Tibial artery (tissue), 4 donors: ENCODE measurements at regions not wholly inside any gene's neighbourhood (a gene's known extent, or its start where the extent isn't known, plus 50 kb on each side); places are given as distances from the start of the nearest gene placed in this dataset.
"Not testable (repeated sequence)": the region's sequence is repeated elsewhere in the genome, so short reads cannot be mapped to it uniquely, and the experiment has no call there.

ENCODE experiments used
- DNase-seq, 2 donors: peaks; one replicate each; pipeline ENCODE4 v3.0.0-alpha.2; 2019
- H3K27ac ChIP-seq, 2 donors: fragments of 200-600 bp; sonication (generic) in 1 of 2; 1 replicate in 1 of 2; 2 replicates in 1 of 2; pipeline ENCODE4 v1.5.1; 2018 to 2019; ENCODE audit warnings: mild to moderate bottlenecking in 1 of 2
- H3K27me3 ChIP-seq, 2 donors: fragments of 200-600 bp; sonication (generic) in 1 of 2; one replicate each; pipeline versions ENCODE4 v1.5.1 to v1.6.0; 2016 to 2019
- H3K36me3 ChIP-seq, 3 donors: fragments of 200-600 bp; sonication (generic) in 2 of 3; one replicate each; pipeline ENCODE4 v1.5.1; 2016 to 2019; ENCODE audit warnings: mild to moderate bottlenecking in 2 of 3
- H3K4me1 ChIP-seq, 4 donors: fragments of 200-600 bp; sonication (generic) in 2 of 4; 1 replicate in 3 of 4; 2 replicates in 1 of 4; pipeline ENCODE4 v1.5.1; 2016 to 2019
- H3K4me3 ChIP-seq, 2 donors: fragments of 200-600 bp; sonication (generic) in 1 of 2; 1 replicate in 1 of 2; 2 replicates in 1 of 2; pipeline ENCODE4 v1.5.1; 2018 to 2019; ENCODE audit warnings: mild to moderate bottlenecking in 2 of 2
- H3K9me3 ChIP-seq, 3 donors: fragments of 200-600 bp; sonication (generic) in 1 of 3; one replicate each; pipeline ENCODE4 v1.5.1; 2016 to 2019
- CTCF ChIP-seq, 2 experiments: fragments of 200-600 bp in 1 of 2; fragments of 450-650 bp in 1 of 2; IDR thresholded peaks; one replicate each; pipeline ENCODE4 v1.5.1; 2017 to 2019; ENCODE audit warnings: antibody characterized with exemption in 2 of 2, mild to moderate bottlenecking in 1 of 2, moderate library complexity in 1 of 2
- intact Hi-C: fragments of 100-400 bp; cut with DNase I; formaldehyde crosslinking; loops from one replicate; pipeline ENCODE4 v1.15.0; 2023; ENCODE audit warnings: low total_unique reads

GRCh38 chr7:101679653-101680173 is 50.6 kb upstream of the MYL10 start:
- not testable (repeated sequence) for H3K4me3 ChIP-seq, DNase-seq, H3K36me3 ChIP-seq, H3K27me3 ChIP-seq, H3K9me3 ChIP-seq
- intact Hi-C loops, result loop anchor here (10.0 kb wide), 1 partner anchor 455 kb away; no protein-coding TSS in a partner anchor
- peaks cover 0 to 30% (median 17%) of the 10 kb centered on the region in 4 donors for H3K4me1 ChIP-seq
- peak overlapping the region in 1 of 2 donors; percentile 0 for H3K27ac ChIP-seq

- H3K27me3 ChIP-seq, result no peaks in the 10 kb centered on the region
- H3K36me3 ChIP-seq, result no peaks in the 10 kb centered on the region
- no peak for DNase-seq
- TF ChIP-seq CTCF (IDR thresholded peaks at IDR 0.05), result no peak
- intact Hi-C loops, result loop anchor here (10.0 kb wide), 1 partner anchor 454 kb away; no protein-coding TSS in a partner anchor
- peaks cover 0 to 30% (median 17%) of the 10 kb centered on the region in 4 donors for H3K4me1 ChIP-seq
- H3K4me3 ChIP-seq, result no peak overlapping the region
- no peaks in the 10 kb centered on the region for H3K9me3 ChIP-seq
- H3K27ac ChIP-seq, result peak overlapping the region; percentile 0 to 13
Observed at GRCh38 chr7:101680406-101681145, 51.5 kb upstream of the MYL10 start.

GRCh38 chr7:101681170-101682007 is 52.3 kb upstream of the MYL10 start:
- Histone ChIP-seq H3K36me3 (no peaks in the 10 kb centered on the region), H3K9me3 (no peaks in the 10 kb centered on the region), H3K27ac (peak overlapping the region; percentile 15 to 59), H3K4me3 (no peak overlapping the region), H3K27me3 (no peaks in the 10 kb centered on the region), H3K4me1 (peaks cover 0 to 30% (median 17%) of the 10 kb centered on the region in 4 donors)
- intact Hi-C loops, result loop anchor here (10.0 kb wide), 1 partner anchor 453 kb away; no protein-coding TSS in a partner anchor
- TF ChIP-seq CTCF (IDR thresholded peaks at IDR 0.05), result no peak
- peak; percentile 75 to 93 for DNase-seq

- Histone ChIP-seq H3K9me3 (no peaks in the 10 kb centered on the region), H3K27me3 (peaks cover 0 to 7% of the 10 kb centered on the region in 2 donors), H3K4me3 (no peak overlapping the region), H3K36me3 (no peaks in the 10 kb centered on the region), H3K4me1 (peaks cover 0 to 30% (median 23%) of the 10 kb centered on the region in 4 donors), H3K27ac (no peak overlapping the region)
- TF ChIP-seq CTCF (IDR thresholded peaks at IDR 0.05), result no peak
- intact Hi-C loops, result loop anchor here (5.0 to 10.0 kb wide), 2 partner anchors 450 to 552 kb away; no protein-coding TSS in a partner anchor
- no peak for DNase-seq
Observed at GRCh38 chr7:101684983-101685330, 55.9 kb upstream of the MYL10 start.

DNA sequence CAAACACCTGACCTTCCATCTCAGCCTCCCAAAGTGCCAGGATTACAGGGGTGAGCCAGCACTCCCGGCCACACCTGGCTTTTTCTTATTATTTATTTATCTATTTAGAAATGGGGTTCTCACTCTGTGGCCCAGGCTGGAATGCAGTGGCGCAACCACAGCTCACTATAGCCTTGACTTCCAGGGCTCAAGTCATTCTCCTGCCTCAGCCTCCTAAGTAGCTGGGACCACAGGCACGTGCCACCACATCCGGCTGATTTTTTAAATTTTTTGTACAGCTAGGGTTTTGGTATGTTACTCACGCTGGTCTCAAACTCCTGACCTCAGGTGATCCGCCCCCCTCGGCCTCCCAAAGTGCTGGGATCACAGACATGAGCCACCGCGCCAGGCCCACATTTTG is 56.9 kb upstream of the MYL10 start:
- intact Hi-C loops, result loop anchor here (5.0 to 10.0 kb wide), 2 partner anchors 449 to 551 kb away; no protein-coding TSS in a partner anchor
- Histone ChIP-seq H3K4me1 (peaks cover 0 to 21% (median 17%) of the 10 kb centered on the region in 4 donors), H3K4me3 (no peak overlapping the region), H3K27ac (no peak overlapping the region), H3K27me3 (peaks cover 0 to 7% of the 10 kb centered on the region in 2 donors), H3K9me3 (no peaks in the 10 kb centered on the region), H3K36me3 (no peaks in the 10 kb centered on the region)
- no peak for DNase-seq
- no peak for TF ChIP-seq CTCF (IDR thresholded peaks at IDR 0.05)
